ENCODE measurements at regions not wholly inside any gene's neighbourhood (a gene's known extent, or its start where the extent isn't known, plus 50 kb on each side); places are given as distances from the start of the nearest gene placed in this dataset.

- no peaks in the 10 kb centered on the region for H3K27me3 Mint-ChIP-seq (ENCODE audit: insufficient read depth, unreplicated experiment)
- H3K4me3 ChIP-seq (ENCODE audit: low read depth, low read length), result no peak overlapping the region
- H3K4me1 Mint-ChIP-seq (ENCODE audit: low read depth, unreplicated experiment), result peaks cover 22% of the 10 kb centered on the region
- no peaks in the 10 kb centered on the region for H3K27me3 ChIP-seq (replicated peaks; ENCODE audit: control insufficient read depth, insufficient read depth, low read length)
- no peaks in the 10 kb centered on the region for H3K36me3 ChIP-seq (ENCODE audit: control insufficient read depth, insufficient read depth, low read length)
- H3K9me3 Mint-ChIP-seq (ENCODE audit: unreplicated experiment), result no peaks in the 10 kb centered on the region
- no TSS peak for BruUV-seq (replicated peaks)
- CTCF ChIA-PET, result no interaction called here
- intact Hi-C loops (cut with micrococcal nuclease; ENCODE audit: unreplicated experiment), result loop anchor here (5.0 kb wide), 1 partner anchor 201 kb away; the partner anchor contains the start of gene KIAA1217
- TF ChIP-seq CTCF (IDR thresholded peaks at IDR 0.05; ENCODE audit: insufficient read depth in 1 of 2, low read depth in 1 of 2, low read length in 1 of 2, severe bottlenecking in 1 of 2, unreplicated experiment in 1 of 2), result no peak
- POLR2A ChIA-PET, result no interaction called here
- H3K4me3 Mint-ChIP-seq (ENCODE audit: unreplicated experiment), result no peak overlapping the region
- H3K27ac Mint-ChIP-seq (ENCODE audit: unreplicated experiment), result no peak overlapping the region
- H3K4me1 ChIP-seq, result peaks cover 25% of the 10 kb centered on the region
- H3K36me3 Mint-ChIP-seq (ENCODE audit: insufficient read depth, unreplicated experiment), result no peaks in the 10 kb centered on the region
- no peak for DNase-seq
- H3K9me3 ChIP-seq, result no peaks in the 10 kb centered on the region
Observed at GRCh38 chr10:24006741-24007140, 202.2 kb upstream of the KIAA1217 start.

- POLR2A ChIA-PET, result no interaction called here
- H3K27me3 ChIP-seq (replicated peaks; ENCODE audit: control insufficient read depth, insufficient read depth, low read length), result no peaks in the 10 kb centered on the region
- Mint-ChIP-seq H3K4me3 (ENCODE audit: unreplicated experiment) (no peak overlapping the region), H3K36me3 (ENCODE audit: insufficient read depth, unreplicated experiment) (no peaks in the 10 kb centered on the region), H3K27me3 (ENCODE audit: insufficient read depth, unreplicated experiment) (no peaks in the 10 kb centered on the region), H3K27ac (ENCODE audit: unreplicated experiment) (peak overlapping the region; percentile 4), H3K9me3 (ENCODE audit: unreplicated experiment) (no peaks in the 10 kb centered on the region), H3K4me1 (ENCODE audit: low read depth, unreplicated experiment) (peaks cover 22% of the 10 kb centered on the region)
- CTCF ChIA-PET, result interaction anchor here (2.2 kb wide), 1 partner anchor 13 kb away, joined by 18 read pairs; no protein-coding TSS in a partner anchor
- TF ChIP-seq CTCF (IDR thresholded peaks at IDR 0.05; ENCODE audit: insufficient read depth in 1 of 2, low read depth in 1 of 2, low read length in 1 of 2, severe bottlenecking in 1 of 2, unreplicated experiment in 1 of 2), result no peak
- H3K4me3 ChIP-seq (ENCODE audit: low read depth, low read length), result no peak overlapping the region
- no peak for DNase-seq
- no peaks in the 10 kb centered on the region for H3K36me3 ChIP-seq (ENCODE audit: control insufficient read depth, insufficient read depth, low read length)
- intact Hi-C loops (cut with micrococcal nuclease; ENCODE audit: unreplicated experiment), result loop anchor here (5.0 kb wide), 1 partner anchor 200 kb away; the partner anchor contains the start of gene KIAA1217
- no peaks in the 10 kb centered on the region for H3K9me3 ChIP-seq
- BruUV-seq (replicated peaks), result no TSS peak
- H3K4me1 ChIP-seq, result peaks cover 25% of the 10 kb centered on the region
Observed at GRCh38 chr10:24007359-24007758, 201.6 kb upstream of the KIAA1217 start.

- intact Hi-C loops (cut with micrococcal nuclease; ENCODE audit: unreplicated experiment), result loop anchor here (1.0 to 5.0 kb wide), 2 partner anchors 14 to 199 kb away; partner anchors contain the start of gene KIAA1217
- no peaks in the 10 kb centered on the region for H3K27me3 ChIP-seq (replicated peaks; ENCODE audit: control insufficient read depth, insufficient read depth, low read length)
- no peak overlapping the region for H3K4me3 ChIP-seq (ENCODE audit: low read depth, low read length)
- CTCF ChIA-PET, result interaction anchor here (0.5 to 2.2 kb wide), 5 partner anchors 12 to 482 kb away, joined by 3 to 18 read pairs (median 4); no protein-coding TSS in a partner anchor
- H3K36me3 Mint-ChIP-seq (ENCODE audit: insufficient read depth, unreplicated experiment), result no peaks in the 10 kb centered on the region
- peaks cover 25% of the 10 kb centered on the region for H3K4me1 ChIP-seq
- H3K27me3 Mint-ChIP-seq (ENCODE audit: insufficient read depth, unreplicated experiment), result no peaks in the 10 kb centered on the region
- no peaks in the 10 kb centered on the region for H3K9me3 ChIP-seq
- peak; percentile 77 for DNase-seq
- no peaks in the 10 kb centered on the region for H3K36me3 ChIP-seq (ENCODE audit: control insufficient read depth, insufficient read depth, low read length)
- H3K4me1 Mint-ChIP-seq (ENCODE audit: low read depth, unreplicated experiment), result peaks cover 22% of the 10 kb centered on the region
- peak overlapping the region; percentile 64 for H3K4me3 Mint-ChIP-seq (ENCODE audit: unreplicated experiment)
- peak overlapping the region; percentile 82 for H3K27ac Mint-ChIP-seq (ENCODE audit: unreplicated experiment)
- TSS peak; percentile 44 for BruUV-seq (replicated peaks)
- no peak for TF ChIP-seq CTCF (IDR thresholded peaks at IDR 0.05; ENCODE audit: insufficient read depth in 1 of 2, low read depth in 1 of 2, low read length in 1 of 2, severe bottlenecking in 1 of 2, unreplicated experiment in 1 of 2)
- POLR2A ChIA-PET, result interaction anchor here (0.7 to 1.2 kb wide), 2 partner anchors 16 to 191 kb away, joined by 3 to 4 read pairs; no protein-coding TSS in a partner anchor
- no peaks in the 10 kb centered on the region for H3K9me3 Mint-ChIP-seq (ENCODE audit: unreplicated experiment)
Observed at GRCh38 chr10:24008164-24009091, 200.5 kb upstream of the KIAA1217 start.

Data from Caco-2 (cell line).